NCI-H1105 treated with DMSO at 0.1 percent for 48 hours (cell line): ENCODE measurements at regions not wholly inside any gene's neighbourhood (a gene's known extent, or its start where the extent isn't known, plus 50 kb on each side); places are given as distances from the start of the nearest gene placed in this dataset.
A peak's percentile ranks its signal among the peaks of the same experiment; 100 is the strongest.

Source experiments
- DNase-seq: peaks from one replicate; lab custom pipeline; 2025; lab: John Stamatoyannopoulos, UW

- no peak for DNase-seq
Measured at GRCh38 chr15:100703032-100703578, 100.7 kb downstream of the ASB7 start.

GRCh38 chr15:100703671-100704070, 101.3 kb downstream of the ASB7 start:
- no peak for DNase-seq

- no peak for DNase-seq
Measured at GRCh38 chr15:100704281-100705055, 102.1 kb downstream of the ASB7 start.

GRCh38 chr15:100705065-100705464, 102.7 kb downstream of the ASB7 start:
- DNase-seq, result no peak

GRCh38 chr15:100705841-100706240, 103.5 kb downstream of the ASB7 start:
- DNase-seq, result no peak

GRCh38 chr15:100707229-100707628, 104.8 kb downstream of the ASB7 start:
- no peak for DNase-seq

- DNase-seq, result no peak
Measured at GRCh38 chr15:100708916-100709315, 106.5 kb downstream of the ASB7 start.

- DNase-seq, result no peak
Measured at GRCh38 chr15:100710222-100710621, 107.8 kb downstream of the ASB7 start.

- DNase-seq, result no peak
Measured at GRCh38 chr15:100710744-100711515, 108.5 kb downstream of the ASB7 start.

GRCh38 chr15:100711516-100712021, 109.2 kb downstream of the ASB7 start:
- DNase-seq, result no peak

GRCh38 chr15:100712226-100712625, 109.8 kb downstream of the ASB7 start:
- no peak for DNase-seq

- DNase-seq, result no peak
Measured at GRCh38 chr15:100713163-100713867, 110.9 kb downstream of the ASB7 start.

GRCh38 chr15:100714034-100714748, 111.8 kb downstream of the ASB7 start:
- DNase-seq, result no peak

GRCh38 chr15:100714749-100715342, 112.5 kb downstream of the ASB7 start:
- no peak for DNase-seq

- DNase-seq, result peak; percentile 2
Measured at GRCh38 chr15:100715571-100716455, 113.4 kb downstream of the ASB7 start.

- DNase-seq, result no peak
Measured at GRCh38 chr15:100716456-100717085, 114.2 kb downstream of the ASB7 start.

- DNase-seq, result no peak
Measured at GRCh38 chr15:100717596-100717995, 115.2 kb downstream of the ASB7 start.

GRCh38 chr15:100718075-100718980, 115.9 kb downstream of the ASB7 start:
- DNase-seq, result no peak
